PC-3 (cell line): ENCODE measurements at regions not wholly inside any gene's neighbourhood (a gene's known extent, or its start where the extent isn't known, plus 50 kb on each side); places are given as distances from the start of the nearest gene placed in this dataset.

Source experiments
- CTCF ChIP-seq: fragments of 300-600 bp; sonication (generic); conservative IDR thresholded peaks from 2 replicates; pipeline ENCODE4 v1.5.1; 2017; ENCODE audit warnings: antibody characterized with exemption, low read depth, mild to moderate bottlenecking, low read length
- EZH2 ChIP-seq: fragments of 300-600 bp; sonication (generic); IDR thresholded peaks from one replicate; pipeline ENCODE4 v1.6.1; 2017; ENCODE audit warnings: antibody characterized with exemption, mild to moderate bottlenecking, low read length; ENCODE audit not compliant: unreplicated experiment

GRCh38 chr3:106533093-106533787, 664.4 kb upstream of the CBLB start:
- TF ChIP-seq CTCF (no peak), EZH2 (no peak)
